DOHH2 (cell line): ENCODE measurements at regions not wholly inside any gene's neighbourhood (a gene's known extent, or its start where the extent isn't known, plus 50 kb on each side); places are given as distances from the start of the nearest gene placed in this dataset.

Source experiments
- EZH2phosphoT487 ChIP-seq: fragments of 200-600 bp; sonication (generic); IDR thresholded peaks from 2 replicates; pipeline ENCODE4 v1.6.1; 2017; ENCODE audit warnings: borderline replicate concordance, mild to moderate bottlenecking, antibody characterized with exemption, low read length, moderate library complexity, mixed read lengths
- TF ChIP-seq, protein P1 (sequence below): fragments of 200-600 bp; sonication (generic); IDR thresholded peaks from one replicate; pipeline ENCODE4 v1.5.1; 2014; ENCODE audit warnings: antibody characterized with exemption, mild to moderate bottlenecking, low read depth, low read length; ENCODE audit not compliant: poor library complexity, severe bottlenecking

DNA sequence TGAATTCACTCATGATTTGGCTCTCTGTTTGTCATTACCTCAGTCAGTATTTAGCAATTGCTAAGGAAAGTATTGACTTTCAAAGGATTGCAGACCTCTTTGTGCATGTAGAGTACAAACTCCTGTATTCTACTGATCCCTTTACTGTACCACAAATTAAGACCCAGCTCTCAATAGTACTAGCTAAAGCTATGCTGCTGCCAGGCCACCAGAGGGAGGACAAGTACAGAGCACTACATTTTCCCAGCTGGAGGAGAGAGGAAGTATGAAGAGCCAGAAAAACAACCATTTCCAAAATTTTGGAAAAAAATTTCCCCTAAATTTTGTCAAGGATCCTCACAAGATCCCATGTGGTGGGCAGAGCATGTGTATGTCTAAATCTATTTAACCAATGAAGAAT lies 175.0 kb upstream of the MTMR8 start:
- TF ChIP-seq, protein P1, sequence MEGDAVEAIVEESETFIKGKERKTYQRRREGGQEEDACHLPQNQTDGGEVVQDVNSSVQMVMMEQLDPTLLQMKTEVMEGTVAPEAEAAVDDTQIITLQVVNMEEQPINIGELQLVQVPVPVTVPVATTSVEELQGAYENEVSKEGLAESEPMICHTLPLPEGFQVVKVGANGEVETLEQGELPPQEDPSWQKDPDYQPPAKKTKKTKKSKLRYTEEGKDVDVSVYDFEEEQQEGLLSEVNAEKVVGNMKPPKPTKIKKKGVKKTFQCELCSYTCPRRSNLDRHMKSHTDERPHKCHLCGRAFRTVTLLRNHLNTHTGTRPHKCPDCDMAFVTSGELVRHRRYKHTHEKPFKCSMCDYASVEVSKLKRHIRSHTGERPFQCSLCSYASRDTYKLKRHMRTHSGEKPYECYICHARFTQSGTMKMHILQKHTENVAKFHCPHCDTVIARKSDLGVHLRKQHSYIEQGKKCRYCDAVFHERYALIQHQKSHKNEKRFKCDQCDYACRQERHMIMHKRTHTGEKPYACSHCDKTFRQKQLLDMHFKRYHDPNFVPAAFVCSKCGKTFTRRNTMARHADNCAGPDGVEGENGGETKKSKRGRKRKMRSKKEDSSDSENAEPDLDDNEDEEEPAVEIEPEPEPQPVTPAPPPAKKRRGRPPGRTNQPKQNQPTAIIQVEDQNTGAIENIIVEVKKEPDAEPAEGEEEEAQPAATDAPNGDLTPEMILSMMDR: no peak
- no peak for TF ChIP-seq EZH2phosphoT487
